IMR-90 (cell line): ENCODE measurements at regions not wholly inside any gene's neighbourhood (a gene's known extent, or its start where the extent isn't known, plus 50 kb on each side); places are given as distances from the start of the nearest gene placed in this dataset.

Experiments
- ATAC-seq: fragments of 200-7000 bp; cut with Tn5 transposase; 2 replicates; pipeline ENCODE4 v1.9.1; 2020; ENCODE audit warnings: low read depth, mild to moderate bottlenecking, moderate library complexity
- BruUV-seq: library from RNA; stranded (reverse); fragments of 400-500 nt; replicated peaks from 2 replicates; lab custom pipeline; 2021; lab: Mats Ljungman, UMichigan
- CTCF ChIA-PET: fragments of 300-600 bp; formaldehyde crosslinking; extraction: SDS; loops from one replicate; lab custom pipeline; 2021; ENCODE audit warnings: antibody characterized with exemption; lab: Yijun Ruan, JAX
- POLR2A ChIA-PET: fragments of 300-600 bp; sonication (Branson Sonifier 250); formaldehyde crosslinking; loops from one replicate; lab custom pipeline; 2022; ENCODE audit warnings: antibody characterized with exemption; ENCODE audit not compliant: unreplicated experiment; lab: Charles Lee
- DNase-seq: peaks from one replicate; pipeline ENCODE4 v3.0.0; 2013
- H2AFZ ChIP-seq: replicated peaks from 2 replicates; pipeline ENCODE3; 2013; ENCODE audit warnings: low read length, mild to moderate bottlenecking; ENCODE audit not compliant: poor library complexity
- H2AK5ac ChIP-seq: 2 replicates; pipeline ENCODE4 v1.6.1; 2013; ENCODE audit warnings: low read depth, low read length, inconsistent platforms
- H2AK9ac ChIP-seq: replicated peaks from 2 replicates; pipeline ENCODE3; 2013; ENCODE audit warnings: mild to moderate bottlenecking, low read depth, low read length, moderate library complexity; ENCODE audit not compliant: poor library complexity
- H2BK120ac ChIP-seq: 2 replicates; pipeline ENCODE4 v1.6.1; 2013; ENCODE audit warnings: low read depth, low read length, inconsistent platforms
- H2BK15ac ChIP-seq: 3 replicates; pipeline ENCODE4 v1.6.1; 2013; ENCODE audit warnings: low read depth, low read length, inconsistent platforms
- H2BK20ac ChIP-seq: 2 replicates; pipeline ENCODE4 v1.6.1; 2013; ENCODE audit warnings: low read depth, mild to moderate bottlenecking, inconsistent platforms, low read length, moderate library complexity
- H2BK5ac ChIP-seq: 2 replicates; pipeline ENCODE4 v1.6.1; 2013; ENCODE audit warnings: mild to moderate bottlenecking, low read depth, low read length, inconsistent platforms; ENCODE audit not compliant: poor library complexity, severe bottlenecking
- H3K14ac ChIP-seq: replicated peaks from 2 replicates; pipeline ENCODE4 v1.6.1; 2013; ENCODE audit warnings: low read depth, low read length, inconsistent platforms
- H3K18ac ChIP-seq: 2 replicates; pipeline ENCODE4 v1.6.1; 2013; ENCODE audit warnings: low read depth, low read length, control low read depth
- H3K23ac ChIP-seq: 2 replicates; pipeline ENCODE4 v1.6.1; 2013; ENCODE audit warnings: low read depth, low read length, inconsistent platforms
- H3K27ac ChIP-seq: 2 replicates; pipeline ENCODE4 v1.5.1; 2013; ENCODE audit warnings: mild to moderate bottlenecking, control low read depth, low read length; ENCODE audit not compliant: insufficient read depth
- H3K27me3 ChIP-seq: 2 replicates; pipeline ENCODE4 v1.6.1; 2013; ENCODE audit warnings: low read length; ENCODE audit not compliant: control insufficient read depth, insufficient read depth
- H3K36me3 ChIP-seq: 2 replicates; pipeline ENCODE4 v1.6.1; 2013; ENCODE audit warnings: low read length, mixed read lengths; ENCODE audit not compliant: control insufficient read depth, insufficient read depth
- H3K4ac ChIP-seq: 2 replicates; pipeline ENCODE4 v1.6.1; 2013; ENCODE audit warnings: low read depth, low read length, inconsistent platforms
- H3K4me1 ChIP-seq: 2 replicates; pipeline ENCODE4 v1.6.1; 2013; ENCODE audit warnings: low read length, mixed read lengths; ENCODE audit not compliant: control insufficient read depth, insufficient read depth
- H3K4me2 ChIP-seq: 2 replicates; pipeline ENCODE4 v1.6.1; 2013; ENCODE audit warnings: low read depth, mild to moderate bottlenecking, control low read depth, low read length, moderate library complexity
- H3K4me3 ChIP-seq: 2 replicates; pipeline ENCODE4 v1.5.1; 2013; ENCODE audit warnings: low read depth, mild to moderate bottlenecking, control low read depth, low read length, moderate library complexity; ENCODE audit not compliant: insufficient read depth
- H3K56ac ChIP-seq: 2 replicates; pipeline ENCODE4 v1.6.1; 2013; ENCODE audit warnings: low read length, inconsistent platforms; ENCODE audit not compliant: insufficient read depth; ENCODE audit errors: extremely low read depth
- H3K79me1 ChIP-seq, 2 experiments: 2 replicates each; pipeline ENCODE4 v1.6.1; 2013; ENCODE audit warnings: low read length in 2 of 2, inconsistent platforms in 1 of 2, low read depth in 1 of 2
- H3K9ac ChIP-seq: 2 replicates; pipeline ENCODE4 v1.6.1; 2013; ENCODE audit warnings: low read depth, low read length, control low read depth
- H3K9me1 ChIP-seq: 2 replicates; pipeline ENCODE4 v1.6.1; 2013; ENCODE audit warnings: low read length, inconsistent platforms; ENCODE audit not compliant: insufficient read depth
- H3K9me3 ChIP-seq: 2 replicates; pipeline ENCODE4 v1.6.1; 2013; ENCODE audit warnings: low read length; ENCODE audit not compliant: control insufficient read depth, insufficient read depth
- H4K20me1 ChIP-seq: 2 replicates; pipeline ENCODE4 v1.6.1; 2013; ENCODE audit warnings: low read length, inconsistent platforms; ENCODE audit not compliant: insufficient read depth
- H4K5ac ChIP-seq: 2 replicates; pipeline ENCODE4 v1.6.1; 2013; ENCODE audit warnings: mild to moderate bottlenecking, low read depth, low read length, control low read depth
- H4K8ac ChIP-seq, 2 experiments: 2 replicates each; pipeline ENCODE4 v1.6.1; 2013; ENCODE audit warnings: low read depth in 2 of 2, low read length in 2 of 2, control low read depth in 1 of 2, inconsistent platforms in 1 of 2
- H4K91ac ChIP-seq: 2 replicates; pipeline ENCODE4 v1.6.1; 2013; ENCODE audit warnings: low read depth, low read length, inconsistent platforms; ENCODE audit not compliant: insufficient read depth
- CHD1 ChIP-seq: IDR thresholded peaks from 2 replicates; pipeline ENCODE4 v1.6.1; 2012; ENCODE audit warnings: low read depth, low read length, improper control_type of control experiment
- FOS ChIP-seq: fragments of 150-350 bp; IDR thresholded peaks from 2 replicates; pipeline ENCODE4 v1.6.1; 2016; ENCODE audit warnings: low read depth, low read length
- dilution Hi-C: fragments of 300-500 bp; cut with HindIII; formaldehyde crosslinking; loops from one replicate; pipeline ENCODE4 v1.14.3; 2018; ENCODE audit warnings: low sequenced_read_pairs; ENCODE audit not compliant: unreplicated experiment
- in situ Hi-C: fragments of 300-500 bp; cut with MboI; formaldehyde crosslinking; loops from 3 replicates; pipeline ENCODE4 v1.14.3; 2019; ENCODE audit warnings: low sequenced_read_pairs, inconsistent platforms, mixed read lengths
- intact Hi-C: fragments of 100-400 bp; cut with micrococcal nuclease; formaldehyde crosslinking; loops from 2 replicates; pipeline ENCODE4 v1.10.0; 2022

GRCh38 chr6:56741472-56741871 lies 98.8 kb upstream of the DST start:
- Histone ChIP-seq H4K5ac (no peak overlapping the region), H3K18ac (no peak overlapping the region), H3K27me3 (no peaks in the 10 kb centered on the region), H3K4ac (no peak overlapping the region), H2BK20ac (no peak overlapping the region), H4K20me1 (peaks cover 41% of the 10 kb centered on the region), H2BK5ac (peak overlapping the region; percentile 51), H3K14ac (no peak overlapping the region), H2AK5ac (no peak overlapping the region), H3K27ac (no peak overlapping the region), H3K79me1 (peaks cover 18 to 66% of the 10 kb centered on the region in 2 experiments; a peak in 3 of 4 replicates), H3K56ac (no peak overlapping the region), H2BK15ac (no peak overlapping the region), H2AFZ (no peak overlapping the region), H2BK120ac (no peak overlapping the region), H3K4me2 (no peak overlapping the region), H3K9ac (no peak overlapping the region), H2AK9ac (no peak overlapping the region), H3K23ac (no peak overlapping the region), H3K9me3 (no peaks in the 10 kb centered on the region), H3K4me3 (no peak overlapping the region), H4K8ac (no peak overlapping the region), H3K4me1 (peaks cover 10% of the 10 kb centered on the region; the same call in 1 of the 2 replicates), H3K36me3 (no peaks in the 10 kb centered on the region), H3K9me1 (peaks cover 10% of the 10 kb centered on the region), H4K91ac (no peak overlapping the region; the same call in 1 of the 2 replicates)
- CTCF ChIA-PET: interaction anchor here (1.0 to 1.4 kb wide), 2 partner anchors 12 to 32 kb away, joined by 3 read pairs; no protein-coding TSS in a partner anchor
- dilution Hi-C loops: no loop called here
- POLR2A ChIA-PET: no interaction called here
- intact Hi-C loops: no loop called here
- DNase-seq (no peak), ATAC-seq (no peak)
- in situ Hi-C loops: no loop called here
- no TSS peak for BruUV-seq
- TF ChIP-seq CHD1 (no peak), FOS (no peak)
